Muscle layer of duodenum (tissue), 2 donors: ENCODE measurements at regions not wholly inside any gene's neighbourhood (a gene's known extent, or its start where the extent isn't known, plus 50 kb on each side); places are given as distances from the start of the nearest gene placed in this dataset.

ENCODE experiments used
- H3K27ac ChIP-seq: one replicate; pipeline ENCODE4 v1.7.0; 2013; ENCODE audit warnings: mild to moderate bottlenecking, low read length
- H3K27me3 ChIP-seq: one replicate; pipeline ENCODE4 v1.7.0; 2013; ENCODE audit warnings: low read depth, mild to moderate bottlenecking, control low read depth, low read length
- H3K36me3 ChIP-seq, 2 donors: one replicate each; pipeline ENCODE4 v1.7.0; 2013; ENCODE audit warnings: low read length in 2 of 2, control low read depth in 1 of 2, mild to moderate bottlenecking in 1 of 2; ENCODE audit not compliant: insufficient read depth in 2 of 2, control insufficient read depth in 1 of 2
- H3K4me1 ChIP-seq, 2 donors: one replicate each; pipeline ENCODE4 v1.7.0; 2013; ENCODE audit warnings: low read length in 2 of 2, mild to moderate bottlenecking in 2 of 2, control low read depth in 1 of 2, moderate library complexity in 1 of 2; ENCODE audit not compliant: insufficient read depth in 2 of 2, control insufficient read depth in 1 of 2
- H3K4me3 ChIP-seq, 2 donors: one replicate each; pipeline ENCODE4 v1.7.0; 2013; ENCODE audit warnings: low read length in 2 of 2, low read depth in 1 of 2, mild to moderate bottlenecking in 1 of 2
- H3K9me3 ChIP-seq, 2 donors: one replicate each; pipeline ENCODE4 v1.7.0; 2013; ENCODE audit warnings: low read length in 2 of 2, control low read depth in 1 of 2, mild to moderate bottlenecking in 1 of 2; ENCODE audit not compliant: control insufficient read depth in 1 of 2
- donor health status: healthy.

DNA sequence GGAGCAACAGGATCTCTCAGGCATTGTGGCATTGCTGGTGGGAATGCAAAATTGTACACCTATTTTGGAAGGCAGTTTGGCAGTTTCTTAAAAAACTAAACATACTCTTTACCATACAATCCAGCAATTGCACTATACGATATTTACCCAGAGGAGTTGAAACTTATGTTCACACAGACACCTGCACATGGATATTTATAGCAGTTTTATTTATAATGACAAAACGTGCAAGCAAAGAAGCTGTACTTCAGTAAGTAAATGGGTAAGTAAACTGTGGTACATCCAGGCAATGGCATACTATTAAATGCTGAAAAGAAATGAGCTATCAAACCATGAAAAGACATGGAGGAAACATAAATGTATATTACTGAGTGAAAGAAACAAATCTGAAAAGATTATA, 71.6 kb upstream of the UBAC2 start:
- H3K4me1 ChIP-seq, result no peaks in the 10 kb centered on the region
- H3K27ac ChIP-seq, result no peak overlapping the region
- H3K9me3 ChIP-seq, result no peaks in the 10 kb centered on the region
- H3K36me3 ChIP-seq, result no peaks in the 10 kb centered on the region
- no peaks in the 10 kb centered on the region for H3K27me3 ChIP-seq
- H3K4me3 ChIP-seq, result no peak overlapping the region

DNA sequence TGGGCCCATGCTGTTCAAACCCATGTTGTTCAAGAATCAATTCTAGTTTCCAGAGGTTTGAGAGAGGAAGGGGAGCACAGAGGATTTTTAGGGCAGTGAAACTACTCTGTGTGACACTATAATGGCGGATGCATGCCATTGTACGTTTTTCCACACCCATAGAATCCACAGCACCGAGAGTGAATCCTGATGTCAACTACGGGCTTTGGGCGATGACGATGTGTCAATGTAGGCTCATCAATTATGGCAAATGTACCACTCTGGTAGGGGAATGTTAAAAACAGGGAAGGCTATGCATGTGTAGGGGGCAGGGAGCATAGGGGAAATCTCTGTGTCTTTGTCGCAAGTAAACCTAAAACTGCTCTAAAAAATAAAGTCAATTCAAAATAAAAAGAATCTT, 70.7 kb upstream of the UBAC2 start:
- H3K4me1 ChIP-seq, result no peaks in the 10 kb centered on the region
- H3K27me3 ChIP-seq, result no peaks in the 10 kb centered on the region
- no peak overlapping the region for H3K4me3 ChIP-seq
- H3K9me3 ChIP-seq, result no peaks in the 10 kb centered on the region
- H3K36me3 ChIP-seq, result no peaks in the 10 kb centered on the region
- no peak overlapping the region for H3K27ac ChIP-seq

DNA sequence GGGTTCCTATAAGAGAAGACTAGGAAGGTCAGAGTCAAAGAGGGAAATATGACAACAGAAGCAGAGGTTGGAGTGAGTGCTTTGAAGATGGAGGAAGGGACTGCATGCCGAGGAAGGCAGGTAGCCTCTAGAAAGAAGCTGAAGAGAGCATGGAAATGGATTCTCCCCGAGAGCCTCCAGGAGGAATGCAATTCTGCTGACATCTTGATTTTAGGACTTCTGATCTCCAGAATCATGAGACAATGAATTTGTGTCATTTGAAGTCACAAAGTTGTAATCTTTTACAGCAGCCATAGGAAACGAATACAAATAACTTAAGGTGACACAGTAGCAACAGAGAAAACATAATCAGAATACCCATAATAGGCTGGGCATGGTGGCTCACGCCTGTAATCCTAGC, 69.2 kb upstream of the UBAC2 start:
- no peak overlapping the region for H3K4me3 ChIP-seq
- H3K4me1 ChIP-seq, result no peaks in the 10 kb centered on the region
- no peak overlapping the region for H3K27ac ChIP-seq
- no peaks in the 10 kb centered on the region for H3K9me3 ChIP-seq
- no peaks in the 10 kb centered on the region for H3K36me3 ChIP-seq
- no peaks in the 10 kb centered on the region for H3K27me3 ChIP-seq

DNA sequence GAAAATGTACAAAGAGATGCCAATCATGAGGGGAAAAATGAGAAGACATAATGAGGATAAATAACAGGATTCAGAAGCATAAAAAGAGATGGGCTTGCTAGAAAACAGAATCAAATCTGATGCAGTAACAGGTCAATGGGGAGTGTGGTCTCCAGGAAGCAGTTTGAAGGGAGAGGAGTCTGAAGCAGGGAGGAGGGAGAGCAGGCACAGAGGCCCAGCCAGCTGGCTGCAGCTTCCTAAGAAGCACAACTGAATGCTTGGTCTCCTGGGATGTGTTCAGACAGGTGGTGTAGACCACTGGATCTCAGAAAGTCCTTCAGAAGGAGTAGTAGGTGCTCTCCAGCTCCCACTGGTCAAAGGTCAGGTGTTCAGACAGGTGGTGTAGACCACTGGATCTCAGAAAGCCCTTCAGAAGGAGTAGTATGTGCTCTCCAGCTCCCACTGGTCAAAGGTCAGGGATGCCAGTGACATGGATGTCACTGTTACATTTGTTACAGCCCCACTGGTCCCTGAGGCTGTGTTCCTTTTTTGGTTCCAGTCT, 68.3 kb upstream of the UBAC2 start:
- no peaks in the 10 kb centered on the region for H3K36me3 ChIP-seq
- no peaks in the 10 kb centered on the region for H3K9me3 ChIP-seq
- no peak overlapping the region for H3K27ac ChIP-seq
- no peaks in the 10 kb centered on the region for H3K4me1 ChIP-seq
- no peak overlapping the region for H3K4me3 ChIP-seq
- H3K27me3 ChIP-seq, result no peaks in the 10 kb centered on the region

DNA sequence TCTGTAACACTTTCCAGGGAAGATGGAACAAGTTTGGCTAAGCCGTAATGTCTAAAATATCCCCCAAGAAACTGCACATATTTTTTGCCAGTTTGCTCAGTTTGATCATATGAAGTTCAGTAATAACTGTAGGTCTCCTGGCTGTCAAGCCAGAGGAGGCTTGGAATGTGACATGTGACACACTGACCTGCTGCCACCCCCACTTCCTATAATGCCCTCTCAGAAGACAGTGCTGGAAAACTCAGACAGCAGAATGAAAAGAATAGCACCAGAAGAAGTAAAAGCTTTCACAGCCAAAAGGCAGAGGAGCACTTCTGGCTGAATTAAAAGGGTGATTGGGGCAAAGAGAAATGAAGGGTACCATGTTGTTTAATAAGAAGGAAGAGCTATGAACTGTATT, 67.4 kb upstream of the UBAC2 start:
- Histone ChIP-seq H3K9me3 (no peaks in the 10 kb centered on the region), H3K27me3 (no peaks in the 10 kb centered on the region), H3K36me3 (no peaks in the 10 kb centered on the region), H3K27ac (no peak overlapping the region), H3K4me3 (no peak overlapping the region), H3K4me1 (no peaks in the 10 kb centered on the region)

DNA sequence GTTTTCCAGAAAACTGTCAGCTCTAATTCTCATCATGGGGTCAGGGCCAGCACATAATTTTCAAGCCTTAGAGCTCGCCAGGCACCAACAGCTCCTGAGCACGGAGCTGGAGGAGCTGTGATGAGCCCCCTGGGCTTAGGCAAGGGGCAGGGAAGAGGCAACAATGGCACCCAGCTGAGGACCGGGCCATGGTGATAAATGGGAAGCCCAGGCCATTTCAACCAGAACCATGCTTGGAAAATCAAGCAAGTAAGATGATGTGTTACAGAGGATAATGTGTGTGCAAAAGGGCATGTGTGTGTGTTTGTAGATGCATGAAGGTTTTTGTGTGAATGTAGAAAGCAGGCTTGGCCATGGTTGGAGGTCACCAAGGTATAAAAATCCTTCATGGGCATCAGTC, 66.8 kb upstream of the UBAC2 start:
- no peaks in the 10 kb centered on the region for H3K9me3 ChIP-seq
- no peaks in the 10 kb centered on the region for H3K27me3 ChIP-seq
- H3K4me1 ChIP-seq, result no peaks in the 10 kb centered on the region
- no peak overlapping the region for H3K4me3 ChIP-seq
- H3K27ac ChIP-seq, result no peak overlapping the region
- H3K36me3 ChIP-seq, result no peaks in the 10 kb centered on the region

DNA sequence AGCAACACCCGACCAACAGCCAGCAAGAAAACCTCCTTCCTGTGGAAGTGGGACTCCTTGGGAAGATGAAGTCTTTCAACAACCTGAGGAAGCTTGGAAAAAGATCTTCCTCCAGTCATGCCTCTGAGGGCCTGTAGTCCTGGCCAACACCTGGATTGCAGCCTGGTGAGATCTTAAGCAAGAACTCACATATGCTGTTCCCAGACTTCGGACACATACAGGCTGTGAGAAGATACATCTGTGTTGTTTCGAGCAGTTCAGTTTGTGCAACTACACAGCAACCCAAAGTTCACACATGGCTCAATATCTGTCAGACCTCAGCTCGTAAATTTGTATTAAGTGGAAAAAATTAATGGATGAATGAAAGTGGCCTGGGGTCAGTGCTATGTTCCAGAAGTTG, 65.1 kb upstream of the UBAC2 start:
- Histone ChIP-seq H3K27me3 (no peaks in the 10 kb centered on the region), H3K4me3 (no peak overlapping the region), H3K36me3 (no peaks in the 10 kb centered on the region), H3K9me3 (no peaks in the 10 kb centered on the region), H3K27ac (no peak overlapping the region), H3K4me1 (no peaks in the 10 kb centered on the region)

DNA sequence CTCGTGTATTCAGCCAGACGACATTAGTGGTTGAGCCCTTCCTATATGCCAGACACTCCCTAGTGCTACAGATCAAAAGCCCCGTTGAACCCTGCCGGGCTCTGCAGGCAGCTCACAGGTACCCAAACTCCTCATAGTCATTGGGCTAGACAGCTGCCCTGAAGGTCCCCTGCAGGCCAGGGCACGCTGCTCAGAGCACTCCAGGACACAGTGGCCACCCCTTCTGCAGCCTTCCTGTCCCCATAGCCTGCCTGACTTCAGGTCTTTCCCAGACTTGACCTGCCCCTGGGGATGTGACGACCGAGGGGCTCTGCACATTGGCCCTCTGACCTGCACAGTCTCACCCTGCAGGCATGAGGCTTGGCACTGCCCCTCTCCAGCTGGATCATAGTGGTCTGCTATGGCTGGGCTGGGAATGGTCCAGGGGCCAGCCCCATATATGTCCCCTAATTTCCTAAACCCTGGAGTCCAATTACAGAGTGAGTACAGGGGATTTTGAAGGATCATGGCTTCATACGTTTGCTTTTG, 64.2 kb upstream of the UBAC2 start:
- Histone ChIP-seq H3K27ac (no peak overlapping the region), H3K36me3 (no peaks in the 10 kb centered on the region), H3K27me3 (peaks cover 2% of the 10 kb centered on the region), H3K4me1 (no peaks in the 10 kb centered on the region), H3K4me3 (no peak overlapping the region), H3K9me3 (no peaks in the 10 kb centered on the region)

DNA sequence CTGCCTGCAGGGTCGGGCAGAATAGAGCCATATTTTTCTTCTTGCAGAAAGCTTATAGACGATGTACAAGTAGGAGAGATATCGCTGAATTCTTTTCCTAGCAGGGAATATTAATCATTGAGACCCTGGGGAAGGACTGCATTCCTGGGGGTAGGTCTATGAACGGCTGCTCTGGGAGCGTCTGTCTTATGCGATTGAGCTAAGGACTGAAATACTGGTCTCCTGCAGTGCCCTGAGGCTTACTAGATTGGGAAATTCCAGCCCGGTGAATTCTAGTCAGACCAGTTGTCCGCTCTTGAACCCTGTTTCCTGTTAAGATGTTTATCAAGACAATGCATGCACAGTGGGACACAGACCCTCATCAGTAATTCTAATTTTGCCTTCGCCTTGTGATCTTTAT, 59.8 kb upstream of the UBAC2 start:
- peaks cover 3% of the 10 kb centered on the region for H3K27me3 ChIP-seq
- no peaks in the 10 kb centered on the region for H3K4me1 ChIP-seq
- H3K9me3 ChIP-seq, result no peaks in the 10 kb centered on the region
- H3K27ac ChIP-seq, result no peak overlapping the region
- H3K4me3 ChIP-seq, result no peak overlapping the region
- no peaks in the 10 kb centered on the region for H3K36me3 ChIP-seq

DNA sequence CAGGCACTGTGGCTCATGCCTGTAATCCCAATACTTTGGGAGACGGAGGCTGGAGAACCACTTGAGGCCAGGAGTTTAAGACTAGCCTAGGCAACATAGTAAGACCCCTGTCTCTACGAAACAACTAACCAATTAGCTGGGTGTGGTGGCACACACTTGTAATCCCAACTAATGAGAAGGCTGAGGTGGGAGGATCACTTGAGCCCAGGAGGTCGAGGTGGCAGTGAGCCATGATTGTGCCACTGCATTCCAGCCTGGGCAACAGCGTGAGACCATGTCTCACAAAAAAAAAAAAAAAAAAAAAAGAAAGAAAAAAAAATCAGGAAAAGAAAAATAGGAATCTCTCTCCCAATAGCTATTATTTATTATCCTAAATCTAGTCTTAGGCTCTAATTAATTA, 56.8 kb upstream of the UBAC2 start:
- peaks cover 3% of the 10 kb centered on the region for H3K27me3 ChIP-seq
- no peak overlapping the region for H3K4me3 ChIP-seq
- no peaks in the 10 kb centered on the region for H3K9me3 ChIP-seq

DNA sequence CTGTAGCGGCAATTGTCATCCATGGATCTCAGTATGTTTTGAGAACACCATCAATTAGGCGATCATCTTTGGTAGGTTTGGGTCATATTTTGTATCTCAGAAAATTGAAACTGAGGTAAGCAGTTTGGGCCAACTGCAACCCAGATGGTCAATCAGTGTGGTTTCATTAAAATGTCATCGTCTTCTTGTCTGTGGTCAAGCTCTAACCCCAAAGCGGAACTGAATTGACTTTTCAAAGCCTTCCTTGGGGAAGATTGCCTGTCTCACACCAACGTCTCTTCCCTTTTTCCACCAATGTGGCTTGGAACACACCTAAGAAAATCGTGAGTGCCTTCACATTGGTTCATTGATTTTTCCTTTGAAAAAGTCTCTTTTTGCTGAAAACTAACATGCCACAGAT, 56.3 kb upstream of the UBAC2 start:
- no peak overlapping the region for H3K4me3 ChIP-seq
- H3K27ac ChIP-seq, result no peak overlapping the region
- no peaks in the 10 kb centered on the region for H3K36me3 ChIP-seq
- no peaks in the 10 kb centered on the region for H3K4me1 ChIP-seq
- no peaks in the 10 kb centered on the region for H3K9me3 ChIP-seq
- H3K27me3 ChIP-seq, result peaks cover 3% of the 10 kb centered on the region

More for the DNA sequence above, 56.8 kb upstream of the UBAC2 start:
- Histone ChIP-seq H3K27ac (no peak overlapping the region), H3K4me1 (no peaks in the 10 kb centered on the region), H3K36me3 (no peaks in the 10 kb centered on the region)

DNA sequence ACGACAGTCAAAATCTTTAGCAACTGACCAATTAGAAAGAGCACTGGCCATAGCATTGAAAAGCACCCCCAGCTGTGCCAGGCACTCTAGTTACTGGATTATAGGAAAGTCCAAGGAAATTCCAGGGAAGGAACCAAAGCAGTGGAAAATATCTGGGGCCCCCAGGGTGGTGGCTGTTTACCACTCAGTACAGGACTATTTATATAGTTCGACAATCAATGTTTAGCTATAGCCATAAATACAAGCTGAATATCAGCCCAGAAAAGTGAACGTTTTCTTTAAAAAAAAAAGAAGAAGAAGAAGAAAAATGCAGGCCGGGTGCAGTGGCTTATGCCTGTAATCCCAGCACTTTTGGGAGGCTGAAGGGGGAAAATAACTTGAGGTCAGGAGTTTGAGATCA, 55.2 kb upstream of the UBAC2 start:
- Histone ChIP-seq H3K4me3 (no peak overlapping the region), H3K4me1 (no peaks in the 10 kb centered on the region), H3K36me3 (no peaks in the 10 kb centered on the region), H3K9me3 (no peaks in the 10 kb centered on the region), H3K27ac (no peak overlapping the region), H3K27me3 (peaks cover 3% of the 10 kb centered on the region)
